Mammary epithelial cell (primary cell): ENCODE measurements at regions not wholly inside any gene's neighbourhood (a gene's known extent, or its start where the extent isn't known, plus 50 kb on each side); places are given as distances from the start of the nearest gene placed in this dataset.

ENCODE experiments used
- CTCF ChIP-seq, 2 donors: IDR thresholded peaks in 1 of 2; conservative IDR thresholded peaks in 1 of 2; 2 replicates each; pipeline ENCODE4 v1.5.1; 2011 to 2012; ENCODE audit warnings: inconsistent platforms in 2 of 2, low read length in 2 of 2, mild to moderate bottlenecking in 2 of 2, control low read depth in 1 of 2, low read depth in 1 of 2; ENCODE audit not compliant: insufficient read depth in 1 of 2; ENCODE audit errors: extremely low read depth in 1 of 2
- EZH2 ChIP-seq: IDR thresholded peaks from 2 replicates; pipeline ENCODE4 v1.6.1; 2012; ENCODE audit warnings: low read length, inconsistent platforms, borderline replicate concordance

- TF ChIP-seq CTCF (conservative IDR thresholded peaks at IDR 0.05 in 1 of 2, IDR thresholded peaks at IDR 0.05 in 1 of 2; ENCODE audit: extremely low read depth in 1 of 2, insufficient read depth in 1 of 2, low read depth in 1 of 2, low read length in 2 of 2), result no peak
- TF ChIP-seq EZH2, result no peak
Observed at GRCh38 chr7:19963695-19964094, 190.3 kb upstream of the TMEM196 start.
